Erythroblast (primary cell): ENCODE measurements at regions not wholly inside any gene's neighbourhood (a gene's known extent, or its start where the extent isn't known, plus 50 kb on each side); places are given as distances from the start of the nearest gene placed in this dataset.
"Not testable (repeated sequence)": the region's sequence is repeated elsewhere in the genome, so short reads cannot be mapped to it uniquely, and the experiment has no call there.

Experiments
- DNase-seq, 2 experiments: peaks; one replicate each; lab custom pipeline; 2025; lab: John Stamatoyannopoulos, UW
- GATA1 ChIP-seq: IDR thresholded peaks from 2 replicates; pipeline ENCODE4 v1.6.1; 2011; ENCODE audit warnings: low read depth, mild to moderate bottlenecking, control low read depth, low read length, moderate library complexity
- POLR2A ChIP-seq: IDR thresholded peaks from 2 replicates; pipeline ENCODE4 v1.6.1; 2011; ENCODE audit warnings: mild to moderate bottlenecking, low read length

DNA sequence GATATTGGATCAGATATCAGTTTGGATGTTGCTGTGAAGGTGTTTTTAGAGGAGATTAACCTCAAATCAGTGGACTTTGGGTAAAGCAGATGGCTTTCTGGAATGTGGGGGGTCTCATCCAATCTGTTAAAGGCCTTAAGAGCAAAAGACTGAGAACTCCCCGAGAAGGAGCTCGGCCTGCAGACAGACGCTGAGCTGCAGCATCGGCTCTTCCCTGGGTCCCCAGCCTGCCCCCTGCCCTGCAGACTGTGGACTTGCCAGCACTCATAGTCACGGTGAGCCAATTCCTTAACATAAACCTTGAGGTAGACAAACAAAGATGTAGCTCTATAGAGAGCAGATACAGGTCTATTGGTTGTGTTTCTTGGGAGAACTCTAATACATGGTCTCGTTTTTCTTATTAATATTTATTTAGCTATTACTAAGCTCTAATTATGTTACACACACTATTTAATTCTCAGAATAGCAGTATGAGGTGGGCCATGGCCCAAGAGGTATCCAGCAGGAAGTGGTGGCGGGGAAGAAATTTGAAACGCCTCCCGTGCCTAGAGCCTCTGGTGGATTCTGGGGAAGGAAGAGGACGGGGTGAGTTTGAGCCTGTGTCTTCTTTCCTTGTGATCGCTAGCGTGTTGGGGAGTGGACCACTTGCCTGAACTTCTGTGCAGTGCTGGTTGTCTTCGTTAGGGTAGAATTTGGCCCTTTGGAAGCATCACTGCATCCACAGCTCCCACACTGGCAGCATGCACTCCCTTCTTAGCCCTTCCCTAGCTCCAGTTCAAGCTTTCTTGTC lies 305.3 kb downstream of the TEX29 start:
- no peak for DNase-seq
- TF ChIP-seq GATA1, result no peak
- no peak for TF ChIP-seq POLR2A

- no peak for DNase-seq
- TF ChIP-seq GATA1 (no peak), POLR2A (no peak)
These were observed 306.2 kb downstream of the TEX29 start for GRCh38 chr13:111626371-111627305.

GRCh38 chr13:111627596-111627995 lies 307.2 kb downstream of the TEX29 start:
- no peak for TF ChIP-seq GATA1
- TF ChIP-seq POLR2A, result no peak
- DNase-seq, result no peak

DNA sequence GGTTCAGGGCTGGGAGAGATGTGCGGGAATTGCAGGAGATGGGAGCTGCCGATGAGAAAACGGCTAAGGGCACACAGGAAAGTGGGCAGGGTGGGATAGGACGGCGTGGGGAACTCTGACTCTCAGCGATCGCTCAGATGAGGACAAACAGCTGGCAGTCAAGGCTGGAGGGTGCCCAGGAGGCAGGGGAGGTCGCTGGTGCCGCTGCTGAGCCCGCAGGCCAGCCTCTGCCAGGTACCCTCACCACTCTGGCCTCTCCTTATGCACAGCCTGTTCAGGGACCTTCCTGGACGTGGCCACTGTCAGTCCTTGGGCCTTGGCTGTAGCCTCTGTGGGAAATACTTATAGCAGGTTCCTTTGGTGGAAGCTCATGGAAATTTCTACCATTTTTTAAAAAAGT lies 308.6 kb downstream of the TEX29 start:
- no peak for DNase-seq
- TF ChIP-seq GATA1, result no peak
- TF ChIP-seq POLR2A, result no peak

- DNase-seq, result no peak
- no peak for TF ChIP-seq POLR2A
- TF ChIP-seq GATA1, result no peak
These were observed 309.0 kb downstream of the TEX29 start for GRCh38 chr13:111629457-111629856.

- no peak for DNase-seq
- no peak for TF ChIP-seq POLR2A
- TF ChIP-seq GATA1, result no peak
These were observed 309.5 kb downstream of the TEX29 start for GRCh38 chr13:111629926-111630325.

DNA sequence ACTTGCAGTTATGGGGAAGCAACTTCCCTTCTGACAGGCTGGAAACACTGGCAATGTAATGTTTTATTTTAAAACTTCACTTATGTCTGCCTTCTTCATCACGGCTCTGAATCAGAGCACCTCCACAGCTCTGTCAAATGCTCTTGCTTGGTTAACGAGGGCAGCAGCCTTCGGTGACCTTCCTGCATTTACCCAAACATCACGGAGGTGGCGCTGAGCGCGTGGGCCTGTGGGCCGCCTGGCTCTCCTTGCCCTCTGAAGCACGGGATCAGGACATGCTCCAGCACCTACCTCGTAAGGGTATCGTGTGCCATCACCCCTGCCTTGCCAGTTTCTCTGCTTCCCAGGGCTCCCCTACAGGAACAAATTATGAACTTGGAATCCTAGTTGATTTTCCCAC lies 310.0 kb downstream of the TEX29 start:
- TF ChIP-seq GATA1, result no peak
- TF ChIP-seq POLR2A, result no peak
- no peak for DNase-seq

GRCh38 chr13:111631271-111631670 lies 310.8 kb downstream of the TEX29 start:
- DNase-seq, result not testable (repeated sequence)

- DNase-seq, result no peak
- TF ChIP-seq GATA1, result no peak
- TF ChIP-seq POLR2A, result no peak
These were observed 312.5 kb downstream of the TEX29 start for GRCh38 chr13:111632906-111633305.

DNA sequence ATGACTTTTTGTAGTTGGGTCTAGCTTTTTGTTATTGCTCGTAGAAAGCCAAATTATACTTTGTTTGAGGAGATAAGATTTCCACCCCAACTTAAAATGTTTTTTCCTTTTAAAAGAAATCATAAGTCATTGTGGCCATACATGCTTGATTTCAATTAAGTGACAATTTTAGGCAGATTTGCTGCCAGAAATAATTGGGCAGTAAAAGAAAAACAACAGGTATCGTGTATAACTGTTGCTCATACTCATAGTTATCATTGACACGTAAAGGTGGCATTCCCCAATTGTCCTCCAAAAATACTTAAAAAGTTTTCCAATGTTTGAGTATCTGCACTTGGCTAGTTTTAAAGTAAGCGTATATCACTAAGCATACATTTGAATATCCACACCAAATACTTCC lies 313.0 kb downstream of the TEX29 start:
- TF ChIP-seq POLR2A (no peak), GATA1 (no peak)

GRCh38 chr13:111634410-111634809 lies 314.0 kb downstream of the TEX29 start:
- TF ChIP-seq GATA1 (no peak), POLR2A (no peak)

More for the DNA sequence above, 313.0 kb downstream of the TEX29 start:
- no peak for DNase-seq

DNA sequence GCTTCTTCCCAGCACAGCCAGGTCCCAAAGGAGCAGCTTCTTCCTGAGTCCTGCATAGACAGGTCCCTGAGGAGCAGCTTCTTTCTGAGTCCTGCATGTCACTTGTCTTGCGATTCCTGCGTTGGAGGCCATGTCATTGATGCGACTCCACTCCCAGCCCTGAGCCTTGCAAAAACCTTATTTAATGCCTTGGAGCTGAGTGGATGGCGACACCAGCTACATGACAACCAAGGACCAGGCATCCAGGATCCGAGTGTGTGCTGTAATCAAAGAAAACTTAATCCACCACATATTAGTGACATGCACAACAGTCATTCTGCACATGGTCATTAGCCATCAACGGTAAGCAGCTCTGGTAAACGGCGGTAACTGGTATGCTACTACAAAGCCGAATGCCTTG lies 315.8 kb downstream of the TEX29 start:
- DNase-seq, result no peak
- TF ChIP-seq GATA1 (no peak), POLR2A (no peak)

More at GRCh38 chr13:111634410-111634809, 314.0 kb downstream of the TEX29 start:
- no peak for DNase-seq

DNA sequence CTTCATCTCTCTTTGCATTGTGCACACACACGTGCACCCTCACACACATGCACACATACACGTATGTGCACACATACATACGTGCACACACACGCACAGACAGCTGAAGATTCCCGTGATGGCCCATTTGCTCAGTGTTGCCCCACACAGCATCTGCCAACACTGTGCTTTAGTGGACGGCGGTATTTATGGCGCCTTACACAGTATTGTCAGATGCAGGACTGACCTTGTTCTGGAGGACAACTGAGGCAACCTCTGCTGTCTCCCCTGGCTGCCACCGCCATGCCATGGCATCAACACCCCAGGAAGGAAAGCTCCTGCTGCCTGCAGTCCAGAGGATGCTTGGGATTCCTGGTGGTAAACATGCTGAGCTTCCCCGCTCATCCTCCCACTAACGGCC lies 316.4 kb downstream of the TEX29 start:
- no peak for TF ChIP-seq GATA1
- no peak for TF ChIP-seq POLR2A
- DNase-seq, result no peak

GRCh38 chr13:111637365-111637764 lies 316.9 kb downstream of the TEX29 start:
- TF ChIP-seq POLR2A, result no peak
- TF ChIP-seq GATA1, result no peak

More at GRCh38 chr13:111637365-111637764, 316.9 kb downstream of the TEX29 start:
- no peak for DNase-seq
